Fibroblast of skin of right quadriceps (primary cell): ENCODE measurements at regions not wholly inside any gene's neighbourhood (a gene's known extent, or its start where the extent isn't known, plus 50 kb on each side); places are given as distances from the start of the nearest gene placed in this dataset.

Source experiments
- DNase-seq: peaks from one replicate; pipeline ENCODE4 v3.0.0-alpha.2; 2013

GRCh38 chr14:105837349-105838063, 311.1 kb downstream of the TMEM121 start:
- DNase-seq = no peak

- DNase-seq = no peak
These were observed 311.7 kb downstream of the TMEM121 start for GRCh38 chr14:105838107-105838506.

GRCh38 chr14:105838591-105839424, 312.4 kb downstream of the TMEM121 start:
- DNase-seq = no peak

GRCh38 chr14:105839425-105840265, 313.3 kb downstream of the TMEM121 start:
- DNase-seq = no peak

- DNase-seq = no peak
These were observed 314.1 kb downstream of the TMEM121 start for GRCh38 chr14:105840266-105841021.

GRCh38 chr14:105841022-105842009, 314.9 kb downstream of the TMEM121 start:
- DNase-seq = no peak

- no peak for DNase-seq
These were observed 315.7 kb downstream of the TMEM121 start for GRCh38 chr14:105842105-105842504.

- DNase-seq = no peak
These were observed 317.2 kb downstream of the TMEM121 start for GRCh38 chr14:105843444-105844046.

GRCh38 chr14:105844047-105844630, 317.8 kb downstream of the TMEM121 start:
- no peak for DNase-seq

- DNase-seq = no peak
These were observed 318.7 kb downstream of the TMEM121 start for GRCh38 chr14:105844810-105845724.

GRCh38 chr14:105845725-105846309, 319.4 kb downstream of the TMEM121 start:
- no peak for DNase-seq

- no peak for DNase-seq
These were observed 319.9 kb downstream of the TMEM121 start for GRCh38 chr14:105846312-105846711.

- DNase-seq = no peak
These were observed 321.0 kb downstream of the TMEM121 start for GRCh38 chr14:105847400-105847799.

- DNase-seq = no peak
These were observed 322.2 kb downstream of the TMEM121 start for GRCh38 chr14:105848570-105848969.

GRCh38 chr14:105849933-105850626, 323.7 kb downstream of the TMEM121 start:
- DNase-seq = no peak

- no peak for DNase-seq
These were observed 324.6 kb downstream of the TMEM121 start for GRCh38 chr14:105850853-105851581.

GRCh38 chr14:105851716-105852377, 325.5 kb downstream of the TMEM121 start:
- no peak for DNase-seq
